H1 (cell line): ENCODE measurements at regions not wholly inside any gene's neighbourhood (a gene's known extent, or its start where the extent isn't known, plus 50 kb on each side); places are given as distances from the start of the nearest gene placed in this dataset.

Experiments
- CBX5 ChIP-seq: fragments of 300-800, 300-1000 bp; sonication (generic); IDR thresholded peaks from 2 replicates; pipeline ENCODE4 v1.7.1; 2016; ENCODE audit warnings: antibody characterized with exemption, low read length, low read depth
- CTBP2 ChIP-seq: IDR thresholded peaks from 2 replicates; pipeline ENCODE4 v1.7.0; 2011; ENCODE audit warnings: borderline replicate concordance, mild to moderate bottlenecking, moderate library complexity, mixed read lengths, low read length; ENCODE audit not compliant: insufficient read depth, insufficient read length
- RNF2 ChIP-seq: fragments of 200-900, 300-1000 bp; sonication (generic); IDR thresholded peaks from 2 replicates; pipeline ENCODE4 v1.7.1; 2016; ENCODE audit warnings: borderline replicate concordance, low read depth, mild to moderate bottlenecking, antibody characterized with exemption, low read length; ENCODE audit not compliant: poor library complexity, severe bottlenecking; ENCODE audit errors: missing control alignments
- SIRT6 ChIP-seq: IDR thresholded peaks from one replicate; pipeline ENCODE4 v1.7.1; 2012; ENCODE audit warnings: low read length, inconsistent platforms
- TF ChIP-seq, protein P1 (sequence below): IDR thresholded peaks from 2 replicates; pipeline ENCODE4 v1.6.1; 2012; ENCODE audit warnings: inconsistent platforms

- no peak for TF ChIP-seq SIRT6
- TF ChIP-seq RNF2 = no peak
- TF ChIP-seq, protein P1, sequence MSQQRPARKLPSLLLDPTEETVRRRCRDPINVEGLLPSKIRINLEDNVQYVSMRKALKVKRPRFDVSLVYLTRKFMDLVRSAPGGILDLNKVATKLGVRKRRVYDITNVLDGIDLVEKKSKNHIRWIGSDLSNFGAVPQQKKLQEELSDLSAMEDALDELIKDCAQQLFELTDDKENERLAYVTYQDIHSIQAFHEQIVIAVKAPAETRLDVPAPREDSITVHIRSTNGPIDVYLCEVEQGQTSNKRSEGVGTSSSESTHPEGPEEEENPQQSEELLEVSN = no peak
- no peak for TF ChIP-seq CTBP2
- no peak for TF ChIP-seq CBX5
These were observed 770.1 kb downstream of the KCNJ18 start (continued) for GRCh38 chr17:22462461-22462860.
